ENCODE measurements at regions not wholly inside any gene's neighbourhood (a gene's known extent, or its start where the extent isn't known, plus 50 kb on each side); places are given as distances from the start of the nearest gene placed in this dataset.

DNA sequence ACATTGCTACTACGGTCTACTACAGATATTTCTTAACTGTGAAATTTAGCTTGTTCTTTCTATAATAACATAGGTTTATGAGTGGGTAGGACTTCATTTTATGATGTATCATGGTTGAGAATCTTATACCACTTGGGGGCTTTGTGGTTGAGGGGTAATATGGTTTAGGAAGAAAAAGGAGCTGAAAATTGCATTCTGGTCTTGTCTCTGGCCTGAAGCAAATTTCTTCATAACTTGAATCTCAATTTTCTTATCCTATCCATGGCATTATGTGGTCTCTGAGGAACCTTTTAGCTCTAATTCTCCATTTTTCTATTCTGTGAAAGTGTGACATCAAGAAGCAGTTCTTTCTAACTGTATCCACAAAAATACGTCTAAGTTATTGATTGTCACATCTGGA, 341.0 kb downstream of the SOX2 start:
- H3K4me1 ChIP-seq, result no peaks in the 10 kb centered on the region
- WGBS, 2 donors, result 61 to 73% methylated on average over 2 of the region's 2 CpGs
- intact Hi-C loops (cut with DNase I), result no loop called here

DNA sequence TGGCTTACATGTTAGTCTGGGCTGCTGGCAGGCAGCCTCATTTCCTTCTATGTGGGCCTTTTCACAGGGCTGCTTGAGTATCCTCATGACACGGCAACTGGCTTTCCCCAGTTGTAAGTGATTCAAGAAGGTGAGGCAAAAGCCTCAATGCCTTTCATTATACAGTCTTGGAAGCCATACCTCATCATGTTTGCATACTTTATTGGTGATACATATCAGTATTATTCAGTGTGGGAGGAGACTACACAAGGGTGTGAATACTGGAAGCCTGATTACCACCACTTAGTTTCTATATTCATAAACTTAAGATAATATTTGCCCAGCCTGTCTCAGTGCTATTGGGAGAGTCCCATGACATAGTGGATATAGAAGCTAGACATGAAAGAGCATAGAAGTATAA, 346.8 kb downstream of the SOX2 start:
- H3K27me3 ChIP-seq, result no peaks in the 10 kb centered on the region
- TF ChIP-seq, protein P1, sequence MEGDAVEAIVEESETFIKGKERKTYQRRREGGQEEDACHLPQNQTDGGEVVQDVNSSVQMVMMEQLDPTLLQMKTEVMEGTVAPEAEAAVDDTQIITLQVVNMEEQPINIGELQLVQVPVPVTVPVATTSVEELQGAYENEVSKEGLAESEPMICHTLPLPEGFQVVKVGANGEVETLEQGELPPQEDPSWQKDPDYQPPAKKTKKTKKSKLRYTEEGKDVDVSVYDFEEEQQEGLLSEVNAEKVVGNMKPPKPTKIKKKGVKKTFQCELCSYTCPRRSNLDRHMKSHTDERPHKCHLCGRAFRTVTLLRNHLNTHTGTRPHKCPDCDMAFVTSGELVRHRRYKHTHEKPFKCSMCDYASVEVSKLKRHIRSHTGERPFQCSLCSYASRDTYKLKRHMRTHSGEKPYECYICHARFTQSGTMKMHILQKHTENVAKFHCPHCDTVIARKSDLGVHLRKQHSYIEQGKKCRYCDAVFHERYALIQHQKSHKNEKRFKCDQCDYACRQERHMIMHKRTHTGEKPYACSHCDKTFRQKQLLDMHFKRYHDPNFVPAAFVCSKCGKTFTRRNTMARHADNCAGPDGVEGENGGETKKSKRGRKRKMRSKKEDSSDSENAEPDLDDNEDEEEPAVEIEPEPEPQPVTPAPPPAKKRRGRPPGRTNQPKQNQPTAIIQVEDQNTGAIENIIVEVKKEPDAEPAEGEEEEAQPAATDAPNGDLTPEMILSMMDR (IDR thresholded peaks at IDR 0.05), result no peak
- no peak for TF ChIP-seq POLR2A (IDR thresholded peaks at IDR 0.05)
- no peak for DNase-seq
- H3K36me3 ChIP-seq (replicated peaks in 1 of 2; ENCODE audit: insufficient read depth in 1 of 2, low read depth in 2 of 2), result no peaks in the 10 kb centered on the region
- H3K4me1 ChIP-seq, result no peaks in the 10 kb centered on the region
- H3K9me3 ChIP-seq, result no peaks in the 10 kb centered on the region
- WGBS, 2 donors, result 93 to 94% methylated on average over 1 of the region's 1 CpG
- H3K27ac ChIP-seq, result no peak overlapping the region
- ATAC-seq, result no peak
- no peak overlapping the region for H3K4me3 ChIP-seq
- intact Hi-C loops (cut with DNase I), result no loop called here

More for the DNA sequence above, 341.0 kb downstream of the SOX2 start:
- no peak for DNase-seq
- H3K27me3 ChIP-seq, result no peaks in the 10 kb centered on the region
- no peak overlapping the region for H3K4me3 ChIP-seq
- TF ChIP-seq POLR2A (IDR thresholded peaks at IDR 0.05), result no peak
- TF ChIP-seq, protein P1 (IDR thresholded peaks at IDR 0.05), result no peak
- H3K27ac ChIP-seq, result no peak overlapping the region
- ATAC-seq, result no peak
- no peaks in the 10 kb centered on the region for H3K9me3 ChIP-seq
- no peaks in the 10 kb centered on the region for H3K36me3 ChIP-seq (replicated peaks in 1 of 2; ENCODE audit: insufficient read depth in 1 of 2, low read depth in 2 of 2)

DNA sequence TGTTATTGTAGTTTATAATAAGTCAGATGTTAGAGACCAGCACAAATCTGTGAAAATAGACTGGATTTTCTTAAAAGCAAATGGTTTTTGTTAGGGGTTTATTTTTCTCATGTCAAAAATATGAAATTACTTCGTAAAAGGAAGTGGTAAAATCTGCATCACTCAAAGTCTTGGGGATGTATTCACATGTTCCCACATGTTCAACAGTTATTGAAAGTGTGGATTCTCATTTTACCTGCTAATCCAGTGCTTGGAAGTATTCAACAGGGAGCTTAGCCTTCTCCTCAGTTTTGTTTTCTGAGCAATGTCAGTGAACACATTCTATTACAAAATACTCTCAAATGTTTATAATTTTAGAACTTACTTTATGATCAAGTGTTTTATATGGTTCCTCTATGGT, 352.0 kb downstream of the SOX2 start:
- 36 to 38% methylated on average over 1 of the region's 1 CpG for WGBS, 2 donors
- no peak for ATAC-seq
- intact Hi-C loops (cut with DNase I), result no loop called here

DNA sequence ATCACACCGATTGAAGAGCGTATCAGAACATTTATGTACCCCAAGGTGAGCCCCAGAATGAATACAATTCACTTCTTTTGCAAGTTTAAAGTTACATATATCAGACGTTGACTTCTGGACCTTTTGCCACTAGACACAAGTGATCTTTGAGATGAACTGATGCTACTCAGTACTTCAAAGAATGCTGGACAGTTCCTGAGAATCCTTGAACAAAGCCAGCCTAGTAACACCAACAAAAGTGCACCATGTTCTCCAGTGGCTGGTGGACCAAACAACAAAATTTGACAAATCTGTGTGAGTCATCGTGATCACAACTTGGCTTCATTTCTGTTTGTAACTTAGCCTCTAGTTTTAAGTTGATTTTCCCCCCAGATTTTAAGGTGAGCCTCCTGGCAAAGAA, 355.7 kb downstream of the SOX2 start:
- Histone ChIP-seq H3K4me3 (no peak overlapping the region), H3K27ac (no peak overlapping the region), H3K9me3 (no peaks in the 10 kb centered on the region), H3K4me1 (no peaks in the 10 kb centered on the region), H3K36me3 (replicated peaks in 1 of 2; ENCODE audit: insufficient read depth in 1 of 2, low read depth in 2 of 2) (no peaks in the 10 kb centered on the region), H3K27me3 (no peaks in the 10 kb centered on the region)
- WGBS, 2 donors, result 52 to 60% methylated on average over 4 of the region's 4 CpGs
- ATAC-seq (no peak), DNase-seq (no peak)
- TF ChIP-seq, protein P1 (IDR thresholded peaks at IDR 0.05), result no peak
- no peak for TF ChIP-seq POLR2A (IDR thresholded peaks at IDR 0.05)
- intact Hi-C loops (cut with DNase I), result no loop called here

More for the DNA sequence above, 352.0 kb downstream of the SOX2 start:
- TF ChIP-seq, protein P1 (IDR thresholded peaks at IDR 0.05), result no peak
- TF ChIP-seq POLR2A (IDR thresholded peaks at IDR 0.05), result no peak
- no peaks in the 10 kb centered on the region for H3K9me3 ChIP-seq
- H3K27me3 ChIP-seq, result no peaks in the 10 kb centered on the region
- no peaks in the 10 kb centered on the region for H3K4me1 ChIP-seq
- H3K4me3 ChIP-seq, result no peak overlapping the region
- no peak for DNase-seq
- H3K27ac ChIP-seq, result no peak overlapping the region
- no peaks in the 10 kb centered on the region for H3K36me3 ChIP-seq (replicated peaks in 1 of 2; ENCODE audit: insufficient read depth in 1 of 2, low read depth in 2 of 2)

DNA sequence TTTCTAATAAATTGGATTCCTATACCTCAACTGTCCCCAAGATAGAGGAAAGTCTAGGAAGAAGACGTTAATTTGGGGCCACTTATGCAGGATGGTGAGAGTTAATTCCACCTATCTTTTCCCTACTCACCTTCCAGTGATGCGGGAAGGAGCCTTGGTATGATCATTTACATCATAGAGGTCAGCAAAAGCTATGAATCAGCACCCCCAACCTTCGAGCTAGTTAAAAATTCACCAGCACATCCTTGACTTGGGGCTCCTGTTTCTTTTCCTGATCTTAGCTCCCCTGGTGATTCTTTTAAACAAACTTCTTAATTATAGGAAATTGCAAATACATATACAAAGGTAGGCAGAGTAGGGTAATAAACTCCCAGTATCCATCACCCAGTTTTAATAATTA, 366.6 kb downstream of the SOX2 start:
- Histone ChIP-seq H3K4me3 (no peak overlapping the region), H3K27me3 (no peaks in the 10 kb centered on the region), H3K9me3 (no peaks in the 10 kb centered on the region), H3K4me1 (no peaks in the 10 kb centered on the region), H3K36me3 (replicated peaks in 1 of 2; ENCODE audit: insufficient read depth in 1 of 2, low read depth in 2 of 2) (no peaks in the 10 kb centered on the region), H3K27ac (no peak overlapping the region)
- no peak for TF ChIP-seq POLR2A (IDR thresholded peaks at IDR 0.05)
- TF ChIP-seq, protein P1 (IDR thresholded peaks at IDR 0.05), result no peak
- intact Hi-C loops (cut with DNase I), result no loop called here
- ATAC-seq (no peak), DNase-seq (no peak)
- WGBS, 2 donors, result 22 to 31% methylated on average over 3 of the region's 3 CpGs

All from body of pancreas (tissue), 4 donors.